Right lobe of liver (tissue), 4 donors: ENCODE measurements at regions not wholly inside any gene's neighbourhood (a gene's known extent, or its start where the extent isn't known, plus 50 kb on each side); places are given as distances from the start of the nearest gene placed in this dataset.

Source experiments
- CTCF ChIP-seq, 4 donors: fragments of 200-600 bp in 3 of 4; fragments of 450-650 bp in 1 of 4; IDR thresholded peaks; one replicate each; pipeline versions ENCODE4 v1.5.1 to v1.8.0; 2016 to 2022; ENCODE audit warnings: antibody characterized with exemption in 4 of 4, mild to moderate bottlenecking in 2 of 4
- POLR2A ChIP-seq: fragments of 450-650 bp; IDR thresholded peaks from one replicate; pipeline ENCODE4 v1.6.1; 2017; ENCODE audit warnings: antibody characterized with exemption, mild to moderate bottlenecking
- donor health status: DM: no; HTN: no; CAD: no.
- donor health status: DM: no; HTN: no; CAD: no.
- donor health status: DM: no; HTN: yes; CAD: no.

- TF ChIP-seq CTCF (IDR thresholded peaks at IDR 0.05) (no peak), POLR2A (no peak)
Observed at GRCh38 chr1:165070675-165071074, 285.8 kb downstream of the LMX1A start.
